ENCODE measurements at regions not wholly inside any gene's neighbourhood (a gene's known extent, or its start where the extent isn't known, plus 50 kb on each side); places are given as distances from the start of the nearest gene placed in this dataset.
A peak's percentile ranks its signal among the peaks of the same experiment; 100 is the strongest.

DNA sequence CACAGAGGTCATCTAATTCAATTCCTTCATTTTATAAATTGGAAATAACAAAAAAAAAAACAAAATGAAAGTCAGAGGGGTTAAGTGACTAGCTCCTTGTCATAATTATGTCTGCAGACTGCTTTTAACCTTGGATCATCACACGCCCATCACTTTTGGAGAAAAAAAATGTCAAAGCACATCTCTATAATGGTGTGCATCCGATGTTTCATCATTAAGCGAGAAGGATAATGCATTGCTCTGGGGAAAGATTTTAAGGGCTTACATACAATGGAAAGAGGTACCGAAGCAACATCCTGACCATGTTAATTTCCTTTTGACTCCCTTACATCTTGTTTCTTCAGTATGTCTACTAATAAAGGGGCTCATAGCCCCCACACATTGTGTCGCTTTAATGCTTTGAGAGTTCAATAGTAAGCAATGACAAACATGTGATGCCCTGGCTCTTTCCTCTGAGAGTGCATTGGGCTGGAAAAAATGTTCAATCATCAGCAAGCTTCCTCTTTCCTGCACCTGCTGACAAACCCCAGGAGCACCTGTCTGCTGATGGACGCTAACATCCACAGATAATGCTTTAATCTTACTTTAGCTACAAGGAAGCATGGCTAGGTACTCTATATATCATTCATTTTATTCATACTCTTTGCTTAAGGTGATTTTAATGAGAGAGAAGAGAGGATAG is 242.2 kb downstream of the SMARCA2 start:
- DNase-seq (ENCODE audit: low read depth) = no peak
- no peak overlapping the region for H3K4me3 ChIP-seq (replicated peaks; ENCODE audit: low read depth, low read length)
- TF ChIP-seq, protein P1, sequence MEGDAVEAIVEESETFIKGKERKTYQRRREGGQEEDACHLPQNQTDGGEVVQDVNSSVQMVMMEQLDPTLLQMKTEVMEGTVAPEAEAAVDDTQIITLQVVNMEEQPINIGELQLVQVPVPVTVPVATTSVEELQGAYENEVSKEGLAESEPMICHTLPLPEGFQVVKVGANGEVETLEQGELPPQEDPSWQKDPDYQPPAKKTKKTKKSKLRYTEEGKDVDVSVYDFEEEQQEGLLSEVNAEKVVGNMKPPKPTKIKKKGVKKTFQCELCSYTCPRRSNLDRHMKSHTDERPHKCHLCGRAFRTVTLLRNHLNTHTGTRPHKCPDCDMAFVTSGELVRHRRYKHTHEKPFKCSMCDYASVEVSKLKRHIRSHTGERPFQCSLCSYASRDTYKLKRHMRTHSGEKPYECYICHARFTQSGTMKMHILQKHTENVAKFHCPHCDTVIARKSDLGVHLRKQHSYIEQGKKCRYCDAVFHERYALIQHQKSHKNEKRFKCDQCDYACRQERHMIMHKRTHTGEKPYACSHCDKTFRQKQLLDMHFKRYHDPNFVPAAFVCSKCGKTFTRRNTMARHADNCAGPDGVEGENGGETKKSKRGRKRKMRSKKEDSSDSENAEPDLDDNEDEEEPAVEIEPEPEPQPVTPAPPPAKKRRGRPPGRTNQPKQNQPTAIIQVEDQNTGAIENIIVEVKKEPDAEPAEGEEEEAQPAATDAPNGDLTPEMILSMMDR (IDR thresholded peaks at IDR 0.05; ENCODE audit: low read length, missing control alignments) = no peak

DNA sequence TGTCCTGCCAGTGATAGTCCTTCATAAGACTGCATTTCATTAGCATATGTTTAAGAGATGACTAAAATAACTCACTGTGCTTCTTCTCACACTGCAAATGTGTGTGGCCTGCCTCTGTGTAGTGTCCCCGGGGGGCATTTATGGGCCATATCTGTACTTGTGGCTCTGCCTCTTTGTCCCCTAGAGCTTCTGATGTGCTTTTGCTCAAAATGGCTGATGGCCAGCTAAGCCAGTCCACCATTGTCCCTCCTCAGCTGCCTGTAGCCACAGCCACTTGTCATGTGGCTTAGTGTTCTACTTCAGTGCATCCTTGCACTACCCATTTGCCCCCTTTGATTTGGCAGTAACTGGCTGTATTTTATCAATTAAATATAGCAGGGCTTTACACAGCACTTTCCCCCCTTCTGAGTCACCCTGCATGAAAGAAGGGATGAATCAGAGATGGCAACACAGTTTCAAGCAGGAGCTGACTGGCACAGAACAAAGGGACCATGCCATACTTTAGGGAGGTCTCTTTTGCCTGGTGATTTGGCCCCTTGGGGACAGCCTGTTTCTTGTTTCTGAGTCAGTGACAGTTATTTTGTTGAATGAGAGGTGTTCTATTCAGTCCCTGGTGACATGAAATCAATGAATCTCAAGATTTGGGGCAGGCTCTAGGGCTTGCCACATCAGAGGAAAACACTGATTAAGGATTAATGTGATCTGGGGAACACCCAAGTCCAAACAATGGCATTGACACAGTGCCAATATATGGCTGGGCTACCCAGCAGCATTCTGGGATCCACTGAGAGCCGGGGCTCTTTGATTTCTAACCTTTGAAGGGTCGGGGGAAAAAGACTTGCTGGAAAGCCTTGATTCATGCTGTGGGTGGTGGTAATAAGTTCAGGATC is 245.5 kb downstream of the SMARCA2 start:
- DNase-seq (ENCODE audit: low read depth) = peak; percentile 51
- TF ChIP-seq, protein P1 (IDR thresholded peaks at IDR 0.05; ENCODE audit: low read length, missing control alignments) = no peak
- H3K4me3 ChIP-seq (replicated peaks; ENCODE audit: low read depth, low read length) = no peak overlapping the region

- TF ChIP-seq, protein P1 (IDR thresholded peaks at IDR 0.05; ENCODE audit: low read length, missing control alignments) = no peak
- no peak for DNase-seq (ENCODE audit: low read depth)
- no peak overlapping the region for H3K4me3 ChIP-seq (replicated peaks; ENCODE audit: low read depth, low read length)
These were observed 246.4 kb downstream of the SMARCA2 start for GRCh38 chr9:2261421-2262103.

DNA sequence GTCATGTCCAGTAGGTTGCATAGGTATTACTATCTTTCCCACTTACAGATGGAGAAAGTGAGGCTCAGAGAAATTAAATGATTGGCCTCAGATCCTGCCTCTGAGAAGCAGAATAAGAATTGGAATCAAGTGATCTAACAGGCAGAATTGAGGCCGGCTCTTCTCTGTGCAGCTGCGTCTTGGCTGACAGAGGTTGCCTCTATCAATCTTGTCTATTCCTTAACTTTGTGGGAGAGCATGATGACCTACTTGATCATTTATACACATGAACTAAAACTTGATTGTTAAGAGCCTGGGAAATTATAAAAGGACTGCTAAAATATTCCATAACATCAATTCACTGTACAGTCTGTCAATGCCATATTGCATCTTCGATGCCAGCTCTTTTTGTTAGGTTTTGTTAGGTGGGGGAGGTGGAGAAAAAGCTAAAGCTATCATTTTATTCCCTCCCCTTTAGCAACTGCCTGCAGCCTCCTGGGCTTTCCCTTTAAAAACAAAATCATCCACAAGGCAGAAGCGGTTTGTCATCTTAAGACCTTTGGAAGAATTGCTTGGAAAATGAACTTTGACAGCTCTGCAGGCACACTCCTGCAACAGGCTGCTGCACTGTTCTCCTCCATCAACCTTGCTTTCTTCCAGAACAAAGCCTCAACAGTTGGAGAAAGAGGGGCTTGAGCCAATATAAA is 247.4 kb downstream of the SMARCA2 start:
- no peak for DNase-seq (ENCODE audit: low read depth)
- H3K4me3 ChIP-seq (replicated peaks; ENCODE audit: low read depth, low read length) = no peak overlapping the region
- TF ChIP-seq, protein P1 (IDR thresholded peaks at IDR 0.05; ENCODE audit: low read length, missing control alignments) = no peak

DNA sequence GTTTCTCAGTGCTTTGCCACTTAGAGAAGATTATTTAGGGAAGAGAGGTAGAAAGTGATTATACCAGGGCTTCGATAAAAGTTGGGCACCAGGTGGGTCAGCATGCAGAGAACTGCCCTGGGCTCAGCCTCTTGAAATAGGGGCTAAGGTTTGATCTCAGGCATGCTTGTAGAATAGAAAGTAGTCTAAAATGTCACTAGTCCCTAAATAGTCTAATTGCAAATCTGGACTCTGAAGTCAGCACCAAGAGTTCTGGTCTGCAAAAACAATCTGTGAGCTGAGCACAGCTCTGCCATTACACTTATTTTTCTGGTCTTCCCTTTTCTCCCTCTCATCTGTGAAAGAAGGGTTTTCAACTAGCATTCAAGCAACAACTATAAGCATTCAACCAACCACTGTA is 248.0 kb downstream of the SMARCA2 start:
- DNase-seq (ENCODE audit: low read depth) = no peak
- no peak overlapping the region for H3K4me3 ChIP-seq (replicated peaks; ENCODE audit: low read depth, low read length)
- TF ChIP-seq, protein P1 (IDR thresholded peaks at IDR 0.05; ENCODE audit: low read length, missing control alignments) = no peak

- no peak overlapping the region for H3K4me3 ChIP-seq (replicated peaks; ENCODE audit: low read depth, low read length)
- no peak for DNase-seq (ENCODE audit: low read depth)
- TF ChIP-seq, protein P1 (IDR thresholded peaks at IDR 0.05; ENCODE audit: low read length, missing control alignments) = no peak
These were observed 248.5 kb downstream of the SMARCA2 start for GRCh38 chr9:2263665-2264064.
